ENCODE measurements at regions not wholly inside any gene's neighbourhood (a gene's known extent, or its start where the extent isn't known, plus 50 kb on each side); places are given as distances from the start of the nearest gene placed in this dataset.

GRCh38 chr3:111482574-111482973 lies 59.4 kb upstream of the CD96 start:
- TF ChIP-seq CTCF (optimal IDR thresholded peaks at IDR 0.05 in 1 of 3, IDR thresholded peaks at IDR 0.05 in 1 of 3, conservative IDR thresholded peaks at IDR 0.05 in 1 of 3; ENCODE audit: extremely low read depth in 1 of 3, insufficient read depth in 2 of 3, low read length in 3 of 3) (no peak), EZH2 (IDR thresholded peaks at IDR 0.05; ENCODE audit: low read length) (no peak)
